ENCODE measurements at regions not wholly inside any gene's neighbourhood (a gene's known extent, or its start where the extent isn't known, plus 50 kb on each side); places are given as distances from the start of the nearest gene placed in this dataset.

DNA sequence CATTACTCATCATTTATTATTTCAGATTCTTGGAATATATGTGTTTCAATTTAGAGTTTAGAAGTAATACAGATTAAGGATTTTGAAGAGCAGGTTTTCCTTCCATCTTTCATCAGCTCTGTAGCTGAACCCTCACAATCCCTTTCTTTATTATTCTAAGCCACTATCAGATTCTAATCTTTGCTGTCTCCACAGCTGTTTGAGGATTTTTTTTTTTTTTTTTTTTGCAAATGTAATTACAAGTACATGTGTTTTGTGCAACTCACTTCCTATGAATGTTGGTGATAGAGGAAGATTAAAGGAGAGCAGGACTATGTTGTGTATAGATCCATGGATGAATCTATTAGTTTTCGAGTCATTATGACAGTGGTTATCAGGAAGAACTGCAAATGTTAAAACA lies 87.4 kb upstream of the TENM3 start:
- DNase-seq (ENCODE audit: extremely low read depth, low read depth), result no peak
- TF ChIP-seq, protein P1, sequence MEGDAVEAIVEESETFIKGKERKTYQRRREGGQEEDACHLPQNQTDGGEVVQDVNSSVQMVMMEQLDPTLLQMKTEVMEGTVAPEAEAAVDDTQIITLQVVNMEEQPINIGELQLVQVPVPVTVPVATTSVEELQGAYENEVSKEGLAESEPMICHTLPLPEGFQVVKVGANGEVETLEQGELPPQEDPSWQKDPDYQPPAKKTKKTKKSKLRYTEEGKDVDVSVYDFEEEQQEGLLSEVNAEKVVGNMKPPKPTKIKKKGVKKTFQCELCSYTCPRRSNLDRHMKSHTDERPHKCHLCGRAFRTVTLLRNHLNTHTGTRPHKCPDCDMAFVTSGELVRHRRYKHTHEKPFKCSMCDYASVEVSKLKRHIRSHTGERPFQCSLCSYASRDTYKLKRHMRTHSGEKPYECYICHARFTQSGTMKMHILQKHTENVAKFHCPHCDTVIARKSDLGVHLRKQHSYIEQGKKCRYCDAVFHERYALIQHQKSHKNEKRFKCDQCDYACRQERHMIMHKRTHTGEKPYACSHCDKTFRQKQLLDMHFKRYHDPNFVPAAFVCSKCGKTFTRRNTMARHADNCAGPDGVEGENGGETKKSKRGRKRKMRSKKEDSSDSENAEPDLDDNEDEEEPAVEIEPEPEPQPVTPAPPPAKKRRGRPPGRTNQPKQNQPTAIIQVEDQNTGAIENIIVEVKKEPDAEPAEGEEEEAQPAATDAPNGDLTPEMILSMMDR (IDR thresholded peaks at IDR 0.05; ENCODE audit: low read depth, low read length), result no peak

DNA sequence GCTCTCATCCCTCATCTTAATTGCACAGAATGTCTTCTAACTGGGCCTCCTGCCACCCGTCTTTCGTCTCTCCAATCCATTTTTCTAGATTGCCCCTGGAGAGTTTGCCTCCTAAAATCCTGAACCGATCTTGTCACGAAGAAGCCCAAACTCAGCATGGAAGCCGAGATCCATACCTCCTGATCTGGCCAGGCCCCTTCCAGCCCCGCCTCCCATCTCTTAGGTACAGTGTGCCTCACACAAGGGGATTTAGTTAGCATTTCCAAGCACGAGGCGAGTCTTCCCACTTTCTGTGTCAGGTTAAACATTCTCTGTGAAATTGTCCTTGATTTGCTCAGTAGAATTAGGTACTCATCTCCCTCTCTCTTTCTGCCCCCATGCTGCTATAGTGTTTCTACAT lies 80.0 kb upstream of the TENM3 start:
- DNase-seq (ENCODE audit: extremely low read depth, low read depth), result no peak
- TF ChIP-seq, protein P1 (IDR thresholded peaks at IDR 0.05; ENCODE audit: low read depth, low read length), result no peak

DNA sequence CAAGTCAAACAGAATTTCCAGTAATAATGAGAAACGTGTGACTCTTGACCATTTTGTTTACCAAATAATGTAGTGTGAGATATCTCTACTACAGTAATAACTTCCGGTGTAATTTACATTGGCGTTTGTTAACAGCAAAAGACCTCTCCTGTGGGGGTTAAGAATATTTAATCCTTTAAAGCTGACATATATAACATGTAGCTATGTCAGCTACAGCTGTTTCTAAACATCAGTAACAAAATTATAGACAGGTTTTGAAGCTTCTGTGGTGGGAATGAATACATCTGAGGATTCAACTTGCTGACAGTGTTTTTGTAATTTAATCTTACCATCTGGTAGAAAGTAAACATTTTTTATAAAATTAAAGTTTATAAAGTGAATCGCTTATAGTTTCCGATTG lies 73.6 kb upstream of the TENM3 start:
- TF ChIP-seq, protein P1 (IDR thresholded peaks at IDR 0.05; ENCODE audit: low read depth, low read length), result no peak
- no peak for DNase-seq (ENCODE audit: extremely low read depth, low read depth)

DNA sequence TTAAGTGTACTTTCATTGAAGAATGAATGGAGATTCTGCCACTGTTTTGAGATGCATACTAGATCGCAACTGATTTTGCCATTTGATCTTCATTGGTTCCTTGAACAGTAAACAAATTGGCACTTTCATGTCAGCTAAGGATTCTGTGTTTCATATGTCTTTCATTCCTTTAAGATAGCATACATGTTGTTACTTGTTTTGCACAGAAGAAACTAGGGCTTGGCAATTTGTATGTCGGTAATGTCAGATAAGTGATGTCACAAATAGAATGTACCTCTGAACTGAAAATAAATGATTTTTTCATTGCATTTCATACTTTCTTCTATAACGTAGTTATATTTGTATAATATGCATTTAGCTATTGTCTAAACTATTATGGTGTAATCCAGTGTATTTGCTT lies 73.2 kb upstream of the TENM3 start:
- TF ChIP-seq, protein P1 (IDR thresholded peaks at IDR 0.05; ENCODE audit: low read depth, low read length), result no peak
- no peak for DNase-seq (ENCODE audit: extremely low read depth, low read depth)

DNA sequence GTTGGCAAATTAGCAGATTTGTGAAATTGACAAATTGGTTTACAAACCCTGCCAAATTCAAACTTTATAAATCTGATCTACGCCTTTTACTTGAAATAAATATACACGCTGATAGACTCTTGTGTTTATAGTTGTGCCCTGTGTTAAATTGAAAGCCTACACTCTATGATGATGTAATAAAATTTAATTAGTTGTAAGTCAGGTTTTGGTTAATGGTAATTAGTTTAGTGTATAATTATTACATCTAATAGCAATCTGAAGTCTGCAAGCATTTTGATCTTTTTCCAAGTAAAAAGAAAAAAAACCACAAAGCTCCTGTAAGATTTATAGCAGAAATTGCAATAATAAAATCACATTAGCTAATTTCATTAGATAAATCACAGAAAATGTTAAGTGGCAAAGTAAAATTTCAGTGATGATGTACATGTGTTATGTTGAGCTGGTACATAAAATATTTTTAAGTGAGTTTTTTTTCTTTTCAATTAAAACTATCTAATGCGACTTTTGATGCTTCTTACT lies 72.7 kb upstream of the TENM3 start:
- TF ChIP-seq, protein P1 (IDR thresholded peaks at IDR 0.05; ENCODE audit: low read depth, low read length), result no peak
- no peak for DNase-seq (ENCODE audit: extremely low read depth, low read depth)

DNA sequence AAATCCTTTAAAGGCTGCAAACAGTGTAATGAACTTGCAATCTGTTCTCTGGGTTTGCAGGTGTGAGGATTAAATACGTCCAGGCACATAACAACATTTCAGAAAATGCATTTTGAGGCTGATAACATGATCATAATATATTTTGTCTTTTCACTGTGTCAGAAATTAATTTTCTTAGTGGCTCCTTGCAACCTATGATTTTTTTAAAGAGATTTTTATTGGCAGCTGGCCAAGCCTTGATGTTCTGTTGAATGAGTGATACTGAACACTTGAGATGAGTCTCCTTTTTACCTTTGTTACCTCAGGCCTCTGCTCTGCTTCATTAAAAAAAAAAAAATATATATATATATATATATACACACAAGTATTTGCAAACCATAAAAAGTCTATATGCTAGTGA lies 68.2 kb upstream of the TENM3 start:
- no peak for DNase-seq (ENCODE audit: extremely low read depth, low read depth)
- TF ChIP-seq, protein P1 (IDR thresholded peaks at IDR 0.05; ENCODE audit: low read depth, low read length), result no peak

DNA sequence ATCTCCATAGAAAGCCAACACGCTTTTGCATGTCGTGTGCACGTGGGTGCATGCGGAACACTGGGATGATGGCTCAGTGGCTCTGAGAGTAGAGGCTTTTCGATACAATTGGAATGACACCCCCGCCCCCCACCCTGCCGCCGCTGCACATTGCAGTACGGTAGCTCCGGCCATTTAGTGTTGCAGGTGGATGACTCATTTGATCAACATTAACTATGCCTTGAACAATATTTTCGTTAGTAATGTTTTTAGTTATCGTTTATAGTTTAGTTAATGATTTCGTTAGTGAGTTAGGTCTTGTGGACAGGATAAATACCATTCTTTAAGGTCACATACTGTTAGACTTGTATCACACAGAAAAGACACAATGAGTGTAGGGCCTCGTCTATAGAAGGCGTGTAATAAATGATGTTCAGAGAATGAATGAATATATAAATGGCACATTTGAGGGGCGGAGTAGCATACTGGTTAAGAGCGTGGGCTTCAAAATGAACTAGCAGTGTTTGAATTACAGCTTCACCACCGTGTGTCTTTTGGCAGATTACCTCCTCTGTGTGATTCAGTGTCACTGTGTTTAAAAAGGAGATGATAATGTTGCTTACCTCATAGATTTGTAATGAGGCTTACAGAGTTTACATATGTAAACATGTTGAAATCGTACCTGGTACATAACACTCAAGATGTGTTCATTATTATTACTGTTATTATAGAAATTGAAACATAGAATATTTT lies 67.2 kb upstream of the TENM3 start:
- DNase-seq (ENCODE audit: extremely low read depth, low read depth), result no peak
- TF ChIP-seq, protein P1 (IDR thresholded peaks at IDR 0.05; ENCODE audit: low read depth, low read length), result no peak
